ENCODE measurements at regions not wholly inside any gene's neighbourhood (a gene's known extent, or its start where the extent isn't known, plus 50 kb on each side); places are given as distances from the start of the nearest gene placed in this dataset.

GRCh38 chr2:21381421-21381820, 257.7 kb downstream of the TDRD15 start:
- H3K27me3 ChIP-seq (ENCODE audit: control insufficient read depth in 2 of 2, insufficient read depth in 2 of 2, low read length in 2 of 2) = no peaks in the 10 kb centered on the region
- no peaks in the 10 kb centered on the region for H3K9me3 ChIP-seq (ENCODE audit: control insufficient read depth in 2 of 2, low read length in 2 of 2)
- H3K27ac ChIP-seq (ENCODE audit: low read depth in 2 of 2, low read length in 2 of 2) = no peak overlapping the region
- no peak overlapping the region for H3K9ac ChIP-seq (ENCODE audit: low read depth in 1 of 2, low read length in 2 of 2)
- no peaks in the 10 kb centered on the region for H3K4me1 ChIP-seq (ENCODE audit: control insufficient read depth in 2 of 2, insufficient read depth in 2 of 2, low read length in 2 of 2)
- H3K36me3 ChIP-seq (ENCODE audit: control insufficient read depth in 2 of 2, insufficient read depth in 2 of 2, low read length in 2 of 2) = no peaks in the 10 kb centered on the region
- no peak overlapping the region for H3K4me3 ChIP-seq (ENCODE audit: low read length in 2 of 2)

- Histone ChIP-seq H3K36me3 (ENCODE audit: control insufficient read depth in 2 of 2, insufficient read depth in 2 of 2, low read length in 2 of 2) (no peaks in the 10 kb centered on the region), H3K27ac (ENCODE audit: low read depth in 2 of 2, low read length in 2 of 2) (no peak overlapping the region), H3K9ac (ENCODE audit: low read depth in 1 of 2, low read length in 2 of 2) (no peak overlapping the region), H3K27me3 (ENCODE audit: control insufficient read depth in 2 of 2, insufficient read depth in 2 of 2, low read length in 2 of 2) (no peaks in the 10 kb centered on the region), H3K4me3 (ENCODE audit: low read length in 2 of 2) (no peak overlapping the region), H3K9me3 (ENCODE audit: control insufficient read depth in 2 of 2, low read length in 2 of 2) (no peaks in the 10 kb centered on the region), H3K4me1 (ENCODE audit: control insufficient read depth in 2 of 2, insufficient read depth in 2 of 2, low read length in 2 of 2) (no peaks in the 10 kb centered on the region)
Observed at GRCh38 chr2:21382701-21383520, 259.1 kb downstream of the TDRD15 start.

- Histone ChIP-seq H3K36me3 (ENCODE audit: control insufficient read depth in 2 of 2, insufficient read depth in 2 of 2, low read length in 2 of 2) (no peaks in the 10 kb centered on the region), H3K27ac (ENCODE audit: low read depth in 2 of 2, low read length in 2 of 2) (no peak overlapping the region), H3K4me1 (ENCODE audit: control insufficient read depth in 2 of 2, insufficient read depth in 2 of 2, low read length in 2 of 2) (no peaks in the 10 kb centered on the region), H3K27me3 (ENCODE audit: control insufficient read depth in 2 of 2, insufficient read depth in 2 of 2, low read length in 2 of 2) (no peaks in the 10 kb centered on the region), H3K9me3 (ENCODE audit: control insufficient read depth in 2 of 2, low read length in 2 of 2) (no peaks in the 10 kb centered on the region), H3K4me3 (ENCODE audit: low read length in 2 of 2) (no peak overlapping the region), H3K9ac (ENCODE audit: low read depth in 1 of 2, low read length in 2 of 2) (no peak overlapping the region)
Observed at GRCh38 chr2:21386666-21387065, 262.9 kb downstream of the TDRD15 start.

- no peak overlapping the region for H3K4me3 ChIP-seq (ENCODE audit: low read length in 2 of 2)
- H3K4me1 ChIP-seq (ENCODE audit: control insufficient read depth in 2 of 2, insufficient read depth in 2 of 2, low read length in 2 of 2) = no peaks in the 10 kb centered on the region
- no peaks in the 10 kb centered on the region for H3K27me3 ChIP-seq (ENCODE audit: control insufficient read depth in 2 of 2, insufficient read depth in 2 of 2, low read length in 2 of 2)
- no peaks in the 10 kb centered on the region for H3K36me3 ChIP-seq (ENCODE audit: control insufficient read depth in 2 of 2, insufficient read depth in 2 of 2, low read length in 2 of 2)
- H3K27ac ChIP-seq (ENCODE audit: low read depth in 2 of 2, low read length in 2 of 2) = no peak overlapping the region
- H3K9ac ChIP-seq (ENCODE audit: low read depth in 1 of 2, low read length in 2 of 2) = no peak overlapping the region
- no peaks in the 10 kb centered on the region for H3K9me3 ChIP-seq (ENCODE audit: control insufficient read depth in 2 of 2, low read length in 2 of 2)
Observed at GRCh38 chr2:21392649-21393048, 268.9 kb downstream of the TDRD15 start.

- Histone ChIP-seq H3K4me1 (ENCODE audit: control insufficient read depth in 2 of 2, insufficient read depth in 2 of 2, low read length in 2 of 2) (no peaks in the 10 kb centered on the region), H3K9me3 (ENCODE audit: control insufficient read depth in 2 of 2, low read length in 2 of 2) (no peaks in the 10 kb centered on the region), H3K4me3 (ENCODE audit: low read length in 2 of 2) (no peak overlapping the region), H3K9ac (ENCODE audit: low read depth in 1 of 2, low read length in 2 of 2) (no peak overlapping the region), H3K27me3 (ENCODE audit: control insufficient read depth in 2 of 2, insufficient read depth in 2 of 2, low read length in 2 of 2) (no peaks in the 10 kb centered on the region), H3K36me3 (ENCODE audit: control insufficient read depth in 2 of 2, insufficient read depth in 2 of 2, low read length in 2 of 2) (no peaks in the 10 kb centered on the region), H3K27ac (ENCODE audit: low read depth in 2 of 2, low read length in 2 of 2) (no peak overlapping the region)
Observed at GRCh38 chr2:21393173-21393572, 269.4 kb downstream of the TDRD15 start.

GRCh38 chr2:21395366-21395765, 271.6 kb downstream of the TDRD15 start:
- H3K9me3 ChIP-seq (ENCODE audit: control insufficient read depth in 2 of 2, low read length in 2 of 2) = no peaks in the 10 kb centered on the region
- no peaks in the 10 kb centered on the region for H3K4me1 ChIP-seq (ENCODE audit: control insufficient read depth in 2 of 2, insufficient read depth in 2 of 2, low read length in 2 of 2)
- no peaks in the 10 kb centered on the region for H3K27me3 ChIP-seq (ENCODE audit: control insufficient read depth in 2 of 2, insufficient read depth in 2 of 2, low read length in 2 of 2)
- no peak overlapping the region for H3K4me3 ChIP-seq (ENCODE audit: low read length in 2 of 2)
- H3K27ac ChIP-seq (ENCODE audit: low read depth in 2 of 2, low read length in 2 of 2) = no peak overlapping the region
- no peaks in the 10 kb centered on the region for H3K36me3 ChIP-seq (ENCODE audit: control insufficient read depth in 2 of 2, insufficient read depth in 2 of 2, low read length in 2 of 2)
- H3K9ac ChIP-seq (ENCODE audit: low read depth in 1 of 2, low read length in 2 of 2) = no peak overlapping the region

GRCh38 chr2:21396252-21396651, 272.5 kb downstream of the TDRD15 start:
- Histone ChIP-seq H3K9ac (ENCODE audit: low read depth in 1 of 2, low read length in 2 of 2) (no peak overlapping the region), H3K27me3 (ENCODE audit: control insufficient read depth in 2 of 2, insufficient read depth in 2 of 2, low read length in 2 of 2) (no peaks in the 10 kb centered on the region), H3K9me3 (ENCODE audit: control insufficient read depth in 2 of 2, low read length in 2 of 2) (no peaks in the 10 kb centered on the region), H3K36me3 (ENCODE audit: control insufficient read depth in 2 of 2, insufficient read depth in 2 of 2, low read length in 2 of 2) (no peaks in the 10 kb centered on the region), H3K27ac (ENCODE audit: low read depth in 2 of 2, low read length in 2 of 2) (no peak overlapping the region), H3K4me3 (ENCODE audit: low read length in 2 of 2) (no peak overlapping the region), H3K4me1 (ENCODE audit: control insufficient read depth in 2 of 2, insufficient read depth in 2 of 2, low read length in 2 of 2) (no peaks in the 10 kb centered on the region)

- H3K9me3 ChIP-seq (ENCODE audit: control insufficient read depth in 2 of 2, low read length in 2 of 2) = no peaks in the 10 kb centered on the region
- no peaks in the 10 kb centered on the region for H3K36me3 ChIP-seq (ENCODE audit: control insufficient read depth in 2 of 2, insufficient read depth in 2 of 2, low read length in 2 of 2)
- H3K27ac ChIP-seq (ENCODE audit: low read depth in 2 of 2, low read length in 2 of 2) = no peak overlapping the region
- no peak overlapping the region for H3K4me3 ChIP-seq (ENCODE audit: low read length in 2 of 2)
- H3K4me1 ChIP-seq (ENCODE audit: control insufficient read depth in 2 of 2, insufficient read depth in 2 of 2, low read length in 2 of 2) = no peaks in the 10 kb centered on the region
- H3K27me3 ChIP-seq (ENCODE audit: control insufficient read depth in 2 of 2, insufficient read depth in 2 of 2, low read length in 2 of 2) = no peaks in the 10 kb centered on the region
- H3K9ac ChIP-seq (ENCODE audit: low read depth in 1 of 2, low read length in 2 of 2) = no peak overlapping the region
Observed at GRCh38 chr2:21401022-21401698, 277.4 kb downstream of the TDRD15 start.

- Histone ChIP-seq H3K27me3 (ENCODE audit: control insufficient read depth in 2 of 2, insufficient read depth in 2 of 2, low read length in 2 of 2) (no peaks in the 10 kb centered on the region), H3K4me1 (ENCODE audit: control insufficient read depth in 2 of 2, insufficient read depth in 2 of 2, low read length in 2 of 2) (no peaks in the 10 kb centered on the region), H3K36me3 (ENCODE audit: control insufficient read depth in 2 of 2, insufficient read depth in 2 of 2, low read length in 2 of 2) (no peaks in the 10 kb centered on the region), H3K9me3 (ENCODE audit: control insufficient read depth in 2 of 2, low read length in 2 of 2) (no peaks in the 10 kb centered on the region), H3K9ac (ENCODE audit: low read depth in 1 of 2, low read length in 2 of 2) (no peak overlapping the region), H3K4me3 (ENCODE audit: low read length in 2 of 2) (no peak overlapping the region), H3K27ac (ENCODE audit: low read depth in 2 of 2, low read length in 2 of 2) (no peak overlapping the region)
Observed at GRCh38 chr2:21404137-21404536, 280.4 kb downstream of the TDRD15 start.

GRCh38 chr2:21404827-21405625, 281.3 kb downstream of the TDRD15 start:
- no peaks in the 10 kb centered on the region for H3K27me3 ChIP-seq (ENCODE audit: control insufficient read depth in 2 of 2, insufficient read depth in 2 of 2, low read length in 2 of 2)
- H3K27ac ChIP-seq (ENCODE audit: low read depth in 2 of 2, low read length in 2 of 2) = no peak overlapping the region
- no peaks in the 10 kb centered on the region for H3K4me1 ChIP-seq (ENCODE audit: control insufficient read depth in 2 of 2, insufficient read depth in 2 of 2, low read length in 2 of 2)
- no peaks in the 10 kb centered on the region for H3K36me3 ChIP-seq (ENCODE audit: control insufficient read depth in 2 of 2, insufficient read depth in 2 of 2, low read length in 2 of 2)
- H3K9me3 ChIP-seq (ENCODE audit: control insufficient read depth in 2 of 2, low read length in 2 of 2) = no peaks in the 10 kb centered on the region
- no peak overlapping the region for H3K9ac ChIP-seq (ENCODE audit: low read depth in 1 of 2, low read length in 2 of 2)
- H3K4me3 ChIP-seq (ENCODE audit: low read length in 2 of 2) = no peak overlapping the region

Measured in mucosa of rectum (tissue), 2 donors.